Muscle layer of colon (tissue), 2 donors: ENCODE measurements at regions not wholly inside any gene's neighbourhood (a gene's known extent, or its start where the extent isn't known, plus 50 kb on each side); places are given as distances from the start of the nearest gene placed in this dataset.
"Not testable (repeated sequence)": the region's sequence is repeated elsewhere in the genome, so short reads cannot be mapped to it uniquely, and the experiment has no call there.

Experiments
- H3K27ac ChIP-seq: one replicate; pipeline ENCODE4 v1.7.0; 2013; ENCODE audit warnings: low read depth, mild to moderate bottlenecking, low read length, moderate library complexity
- H3K27me3 ChIP-seq, 2 donors: one replicate each; pipeline ENCODE4 v1.7.0; 2013; ENCODE audit warnings: low read length in 2 of 2, mild to moderate bottlenecking in 2 of 2; ENCODE audit not compliant: insufficient read depth in 2 of 2, control insufficient read depth in 1 of 2
- H3K36me3 ChIP-seq: one replicate; pipeline ENCODE4 v1.7.0; 2013; ENCODE audit warnings: mild to moderate bottlenecking, low read length; ENCODE audit not compliant: insufficient read depth
- H3K4me1 ChIP-seq: one replicate; pipeline ENCODE4 v1.7.0; 2013; ENCODE audit warnings: mild to moderate bottlenecking, low read length; ENCODE audit not compliant: insufficient read depth
- H3K4me3 ChIP-seq, 2 donors: one replicate each; pipeline ENCODE4 v1.7.0; 2013; ENCODE audit warnings: low read length in 2 of 2, low read depth in 1 of 2, mild to moderate bottlenecking in 1 of 2, moderate library complexity in 1 of 2
- H3K9ac ChIP-seq: one replicate; pipeline ENCODE4 v1.7.0; 2013; ENCODE audit warnings: low read length
- H3K9me3 ChIP-seq: one replicate; pipeline ENCODE4 v1.7.0; 2013; ENCODE audit warnings: mild to moderate bottlenecking, low read length
- donor health status: abdominal sarcoma.
- donor health status: Adenocarcinoma of cecum.

DNA sequence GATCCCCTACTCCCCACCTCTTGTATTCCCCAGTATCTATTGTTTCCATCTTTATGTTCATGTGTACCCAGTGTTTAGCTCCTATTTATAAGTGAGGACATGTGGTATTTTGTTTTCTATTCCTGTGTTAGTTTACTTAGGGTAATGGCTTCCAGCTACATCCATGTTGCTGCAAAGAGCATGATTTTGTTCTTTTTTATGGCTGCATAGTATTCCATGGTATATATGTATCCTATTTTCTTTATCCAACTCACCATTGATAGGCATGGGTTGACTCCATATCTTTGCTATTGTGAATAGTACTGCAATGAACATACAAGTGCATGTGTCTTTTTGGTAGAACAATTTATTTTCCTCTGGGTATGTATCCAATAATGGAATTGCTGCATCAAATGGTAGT, 154.6 kb upstream of the POGK start:
- not testable (repeated sequence) for H3K9me3 ChIP-seq, H3K36me3 ChIP-seq

DNA sequence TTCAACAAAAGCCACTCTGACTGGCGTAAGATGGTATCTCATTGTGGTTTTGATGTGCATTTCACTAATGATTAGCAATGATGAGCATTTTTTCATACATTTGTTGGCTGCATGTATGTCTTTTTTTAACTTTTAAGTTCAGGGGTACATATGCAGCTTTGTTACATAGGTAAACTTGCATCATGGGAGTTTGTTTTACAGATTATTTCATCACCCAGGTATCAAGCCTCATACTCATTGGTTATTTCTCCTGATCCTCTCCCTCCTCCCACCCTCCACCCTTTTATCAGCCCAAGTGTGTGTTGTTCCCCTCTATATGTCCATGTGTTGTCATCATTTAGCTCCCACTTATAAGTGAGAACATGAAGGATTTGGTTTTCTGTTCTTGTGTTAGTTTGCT, 154.1 kb upstream of the POGK start:
- H3K9me3 ChIP-seq, result no peaks in the 10 kb centered on the region
- H3K9ac ChIP-seq, result no peak overlapping the region
- H3K4me1 ChIP-seq, result no peaks in the 10 kb centered on the region
- no peak overlapping the region for H3K27ac ChIP-seq
- H3K4me3 ChIP-seq, result no peak overlapping the region
- no peaks in the 10 kb centered on the region for H3K27me3 ChIP-seq
- no peaks in the 10 kb centered on the region for H3K36me3 ChIP-seq

More for the DNA sequence above, 154.6 kb upstream of the POGK start:
- not testable (repeated sequence) for H3K4me1 ChIP-seq, H3K4me3 ChIP-seq, H3K27ac ChIP-seq, H3K27me3 ChIP-seq, H3K9ac ChIP-seq

GRCh38 chr1:166685891-166686290, 153.4 kb upstream of the POGK start:
- H3K9me3 ChIP-seq, H3K36me3 ChIP-seq, H3K4me1 ChIP-seq, H3K9ac ChIP-seq, H3K27ac ChIP-seq, H3K4me3 ChIP-seq, H3K27me3 ChIP-seq: not testable (repeated sequence)

DNA sequence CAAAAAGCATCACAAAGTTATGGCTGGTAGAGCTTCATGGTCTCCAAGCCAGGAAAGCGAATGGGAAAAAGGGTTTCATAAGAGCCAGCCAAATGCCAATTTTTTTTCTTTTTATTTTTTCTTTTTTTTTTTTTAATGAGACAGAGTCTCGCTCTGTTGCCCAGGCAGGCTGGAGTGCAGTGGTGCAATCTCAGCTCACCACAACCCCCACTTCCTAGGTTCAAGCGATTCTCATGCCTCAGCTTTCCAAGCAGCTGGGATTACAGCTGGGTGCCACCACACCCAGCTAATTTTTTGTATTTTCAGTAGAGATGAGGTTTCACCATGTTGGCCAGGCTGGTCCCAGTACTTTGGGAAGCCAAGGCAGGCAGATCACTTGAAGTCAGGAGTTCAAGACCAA, 148.7 kb upstream of the POGK start:
- not testable (repeated sequence) for H3K36me3 ChIP-seq, H3K27ac ChIP-seq, H3K9ac ChIP-seq, H3K4me3 ChIP-seq, H3K4me1 ChIP-seq, H3K9me3 ChIP-seq, H3K27me3 ChIP-seq

GRCh38 chr1:166691476-166691875, 147.8 kb upstream of the POGK start:
- Histone ChIP-seq H3K4me1 (no peaks in the 10 kb centered on the region), H3K4me3 (no peak overlapping the region), H3K9me3 (no peaks in the 10 kb centered on the region)

GRCh38 chr1:166692346-166692745, 146.9 kb upstream of the POGK start:
- H3K27ac ChIP-seq, result no peak overlapping the region
- H3K9ac ChIP-seq, result no peak overlapping the region
- H3K4me3 ChIP-seq, result no peak overlapping the region
- no peaks in the 10 kb centered on the region for H3K4me1 ChIP-seq
- H3K27me3 ChIP-seq, result no peaks in the 10 kb centered on the region
- no peaks in the 10 kb centered on the region for H3K36me3 ChIP-seq
- H3K9me3 ChIP-seq, result no peaks in the 10 kb centered on the region

More at GRCh38 chr1:166691476-166691875, 147.8 kb upstream of the POGK start:
- H3K36me3 ChIP-seq, result no peaks in the 10 kb centered on the region
- H3K9ac ChIP-seq, result no peak overlapping the region
- no peaks in the 10 kb centered on the region for H3K27me3 ChIP-seq
- H3K27ac ChIP-seq, result no peak overlapping the region

- Histone ChIP-seq H3K36me3 (no peaks in the 10 kb centered on the region), H3K4me3 (no peak overlapping the region), H3K27ac (no peak overlapping the region), H3K27me3 (no peaks in the 10 kb centered on the region), H3K9ac (no peak overlapping the region), H3K4me1 (no peaks in the 10 kb centered on the region), H3K9me3 (no peaks in the 10 kb centered on the region)
These were observed 146.1 kb upstream of the POGK start for GRCh38 chr1:166693158-166693557.

GRCh38 chr1:166693673-166694297, 145.5 kb upstream of the POGK start:
- H3K27me3 ChIP-seq, result no peaks in the 10 kb centered on the region
- no peaks in the 10 kb centered on the region for H3K9me3 ChIP-seq
- H3K4me1 ChIP-seq, result no peaks in the 10 kb centered on the region
- H3K27ac ChIP-seq, result no peak overlapping the region
- H3K9ac ChIP-seq, result no peak overlapping the region
- no peaks in the 10 kb centered on the region for H3K36me3 ChIP-seq
- H3K4me3 ChIP-seq, result no peak overlapping the region

- Histone ChIP-seq H3K9me3 (no peaks in the 10 kb centered on the region), H3K4me3 (no peak overlapping the region), H3K4me1 (no peaks in the 10 kb centered on the region), H3K27ac (no peak overlapping the region), H3K36me3 (no peaks in the 10 kb centered on the region), H3K27me3 (no peaks in the 10 kb centered on the region), H3K9ac (no peak overlapping the region)
These were observed 144.2 kb upstream of the POGK start for GRCh38 chr1:166695115-166695514.

DNA sequence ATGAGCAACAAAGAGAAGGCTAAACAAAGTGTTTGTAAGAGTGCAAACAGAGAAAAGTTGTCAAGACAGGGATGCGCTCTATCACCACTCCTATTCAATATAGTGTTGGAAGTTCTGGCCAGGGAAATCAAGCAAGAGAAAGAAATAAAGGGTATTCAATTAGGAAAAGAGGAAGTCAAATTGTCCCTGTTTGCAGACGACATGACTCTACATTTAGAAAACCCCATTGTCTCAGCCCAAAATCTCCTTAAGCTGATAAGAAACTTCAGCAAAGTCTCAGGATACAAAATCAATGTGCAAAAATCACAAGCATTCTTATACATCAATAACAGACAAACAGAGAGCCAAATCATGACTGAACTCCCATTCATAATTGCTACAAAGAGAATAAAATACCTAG, 143.4 kb upstream of the POGK start:
- not testable (repeated sequence) for H3K36me3 ChIP-seq, H3K9me3 ChIP-seq, H3K27me3 ChIP-seq, H3K4me3 ChIP-seq, H3K9ac ChIP-seq, H3K4me1 ChIP-seq, H3K27ac ChIP-seq

- Histone ChIP-seq H3K27ac (no peak overlapping the region), H3K9ac (no peak overlapping the region), H3K36me3 (no peaks in the 10 kb centered on the region), H3K27me3 (no peaks in the 10 kb centered on the region), H3K4me1 (no peaks in the 10 kb centered on the region), H3K4me3 (no peak overlapping the region), H3K9me3 (no peaks in the 10 kb centered on the region)
These were observed 140.5 kb upstream of the POGK start for GRCh38 chr1:166698771-166699170.

- no peak overlapping the region for H3K9ac ChIP-seq
- H3K4me3 ChIP-seq, result no peak overlapping the region
- no peaks in the 10 kb centered on the region for H3K36me3 ChIP-seq
- H3K9me3 ChIP-seq, result no peaks in the 10 kb centered on the region
- H3K27ac ChIP-seq, result no peak overlapping the region
- H3K27me3 ChIP-seq, result no peaks in the 10 kb centered on the region
- H3K4me1 ChIP-seq, result no peaks in the 10 kb centered on the region
These were observed 139.7 kb upstream of the POGK start for GRCh38 chr1:166699613-166700012.
